ENCODE measurements at regions not wholly inside any gene's neighbourhood (a gene's known extent, or its start where the extent isn't known, plus 50 kb on each side); places are given as distances from the start of the nearest gene placed in this dataset.

DNA sequence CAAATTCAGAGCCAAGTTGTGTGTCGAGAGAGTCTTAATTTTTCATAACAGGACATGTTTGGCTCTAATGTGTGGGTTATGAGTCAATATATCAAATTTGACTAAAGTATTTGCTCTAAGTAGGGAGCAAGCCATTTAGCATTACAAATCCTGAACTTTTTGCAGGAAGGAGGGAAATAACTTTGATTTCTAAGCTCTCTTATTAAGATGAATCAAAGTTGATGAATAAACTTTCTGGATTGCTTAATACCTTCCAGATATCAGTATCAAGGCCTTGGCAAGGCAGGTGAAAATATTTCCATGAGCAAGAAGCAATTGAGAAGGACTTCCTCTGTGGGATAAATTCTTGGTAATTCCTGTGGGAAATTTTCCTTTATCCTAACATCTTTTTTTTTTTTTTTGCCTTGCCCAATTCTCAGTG, 258.8 kb downstream of the AHR start:
- TF ChIP-seq, protein P1, sequence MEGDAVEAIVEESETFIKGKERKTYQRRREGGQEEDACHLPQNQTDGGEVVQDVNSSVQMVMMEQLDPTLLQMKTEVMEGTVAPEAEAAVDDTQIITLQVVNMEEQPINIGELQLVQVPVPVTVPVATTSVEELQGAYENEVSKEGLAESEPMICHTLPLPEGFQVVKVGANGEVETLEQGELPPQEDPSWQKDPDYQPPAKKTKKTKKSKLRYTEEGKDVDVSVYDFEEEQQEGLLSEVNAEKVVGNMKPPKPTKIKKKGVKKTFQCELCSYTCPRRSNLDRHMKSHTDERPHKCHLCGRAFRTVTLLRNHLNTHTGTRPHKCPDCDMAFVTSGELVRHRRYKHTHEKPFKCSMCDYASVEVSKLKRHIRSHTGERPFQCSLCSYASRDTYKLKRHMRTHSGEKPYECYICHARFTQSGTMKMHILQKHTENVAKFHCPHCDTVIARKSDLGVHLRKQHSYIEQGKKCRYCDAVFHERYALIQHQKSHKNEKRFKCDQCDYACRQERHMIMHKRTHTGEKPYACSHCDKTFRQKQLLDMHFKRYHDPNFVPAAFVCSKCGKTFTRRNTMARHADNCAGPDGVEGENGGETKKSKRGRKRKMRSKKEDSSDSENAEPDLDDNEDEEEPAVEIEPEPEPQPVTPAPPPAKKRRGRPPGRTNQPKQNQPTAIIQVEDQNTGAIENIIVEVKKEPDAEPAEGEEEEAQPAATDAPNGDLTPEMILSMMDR (conservative IDR thresholded peaks at IDR 0.05; ENCODE audit: low read length): no peak
- no peak for TF ChIP-seq EZH2phosphoT487 (IDR thresholded peaks at IDR 0.05; ENCODE audit: borderline replicate concordance)

Data from Loucy (cell line).